IPS DF 6.9 (cell line): ENCODE measurements at regions not wholly inside any gene's neighbourhood (a gene's known extent, or its start where the extent isn't known, plus 50 kb on each side); places are given as distances from the start of the nearest gene placed in this dataset.
"Not testable (repeated sequence)": the region's sequence is repeated elsewhere in the genome, so short reads cannot be mapped to it uniquely, and the experiment has no call there.

Experiments used
- DNase-seq: peaks from one replicate; pipeline ENCODE4 v3.0.0-alpha.2; 2013; ENCODE audit warnings: low read depth, low spot score
- H3K27ac ChIP-seq: one replicate; pipeline ENCODE4 v1.5.1; 2013; ENCODE audit warnings: low read length, control low read depth
- H3K27me3 ChIP-seq: 2 replicates; pipeline ENCODE4 v1.6.1; 2013; ENCODE audit warnings: mild to moderate bottlenecking, low read length; ENCODE audit not compliant: control insufficient read depth, insufficient read depth
- H3K36me3 ChIP-seq: 2 replicates; pipeline ENCODE4 v1.6.1; 2013; ENCODE audit warnings: low read length; ENCODE audit not compliant: control insufficient read depth, insufficient read depth
- H3K4me1 ChIP-seq: 2 replicates; pipeline ENCODE4 v1.6.1; 2013; ENCODE audit warnings: low read length; ENCODE audit not compliant: control insufficient read depth, insufficient read depth
- H3K4me3 ChIP-seq: 2 replicates; pipeline ENCODE4 v1.5.1; 2013; ENCODE audit warnings: mild to moderate bottlenecking, low read length
- H3K9me3 ChIP-seq: 2 replicates; pipeline ENCODE4 v1.6.1; 2013; ENCODE audit warnings: low read length, inconsistent platforms; ENCODE audit not compliant: control insufficient read depth, insufficient read depth
- WGBS: extraction: QIAGEN DNeasy Blood & Tissue Kit; methylation state at CpG from one replicate; pipeline ENCODE4 v1.1.7; 2013; ENCODE audit warnings: mixed read lengths, missing lambda C conversion rate; ENCODE audit not compliant: insufficient read length, insufficient coverage; 5-methylcytosine and 5-hydroxymethylcytosine counted together

DNA sequence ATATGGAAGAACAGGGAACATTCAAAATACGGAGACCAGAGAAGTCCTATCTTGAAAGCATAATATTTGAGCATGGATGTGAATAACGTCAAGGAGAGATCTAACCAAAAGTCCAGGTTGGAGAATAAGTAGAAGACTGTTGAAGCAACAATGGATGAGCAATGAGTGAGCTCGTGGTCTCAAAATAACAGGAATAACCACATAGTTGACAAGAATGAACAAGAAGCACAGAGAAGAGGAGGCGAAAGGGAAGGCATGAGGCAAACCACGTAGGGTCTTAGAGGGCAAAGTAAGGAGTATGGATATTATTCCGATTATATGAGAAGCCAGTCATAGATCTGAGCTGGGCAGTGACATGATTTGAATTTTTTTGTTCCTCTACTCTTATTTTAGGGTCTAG is 710.2 kb downstream of the BRINP1 start:
- Histone ChIP-seq H3K27me3 (no peaks in the 10 kb centered on the region), H3K27ac (no peak overlapping the region), H3K9me3 (no peaks in the 10 kb centered on the region), H3K4me1 (no peaks in the 10 kb centered on the region), H3K36me3 (no peaks in the 10 kb centered on the region), H3K4me3 (no peak overlapping the region)
- no peak for DNase-seq
- no CpG with 5 or more reads among the region's 6 CpGs for WGBS

DNA sequence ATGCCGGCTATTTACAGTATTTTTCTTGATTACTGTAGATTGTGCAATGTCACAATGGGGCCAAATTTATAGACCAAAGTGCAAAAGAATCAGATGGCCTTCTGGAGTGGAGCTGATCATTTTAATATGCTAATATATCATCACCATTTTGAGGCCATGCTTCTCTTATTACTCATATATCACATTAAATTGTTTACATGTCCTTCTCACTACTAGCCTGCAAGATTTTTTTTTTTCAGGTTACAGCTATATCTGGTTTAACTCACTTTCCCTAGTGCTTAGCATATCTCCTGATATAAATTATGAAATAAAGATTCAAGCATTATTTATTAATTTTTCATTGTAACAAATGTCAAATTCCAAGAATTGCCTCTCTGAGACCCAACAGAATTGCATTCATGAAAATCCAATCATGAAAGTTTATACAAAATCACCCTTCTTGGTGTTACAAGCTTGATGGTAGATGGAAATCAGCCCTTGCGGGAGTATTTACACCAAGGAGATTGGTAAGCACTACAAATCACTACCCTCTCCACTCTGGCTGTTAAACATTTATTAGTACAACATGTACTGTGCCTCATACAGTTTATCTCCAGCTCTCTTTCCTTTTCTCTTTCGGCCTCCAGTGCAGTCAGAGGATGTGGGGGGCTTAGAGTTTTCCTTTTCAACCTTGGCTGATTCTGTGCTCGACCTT is 703.9 kb downstream of the BRINP1 start:
- no peaks in the 10 kb centered on the region for H3K27me3 ChIP-seq
- no peak overlapping the region for H3K27ac ChIP-seq
- H3K36me3 ChIP-seq, result no peaks in the 10 kb centered on the region
- no CpG with 5 or more reads among the region's 4 CpGs for WGBS
- no peak overlapping the region for H3K4me3 ChIP-seq
- no peak for DNase-seq
- H3K4me1 ChIP-seq, result 0 out of 2 replicates have a peak, but pooled peaks cover 2% of the 10 kb centered on the region
- H3K9me3 ChIP-seq, result no peaks in the 10 kb centered on the region

DNA sequence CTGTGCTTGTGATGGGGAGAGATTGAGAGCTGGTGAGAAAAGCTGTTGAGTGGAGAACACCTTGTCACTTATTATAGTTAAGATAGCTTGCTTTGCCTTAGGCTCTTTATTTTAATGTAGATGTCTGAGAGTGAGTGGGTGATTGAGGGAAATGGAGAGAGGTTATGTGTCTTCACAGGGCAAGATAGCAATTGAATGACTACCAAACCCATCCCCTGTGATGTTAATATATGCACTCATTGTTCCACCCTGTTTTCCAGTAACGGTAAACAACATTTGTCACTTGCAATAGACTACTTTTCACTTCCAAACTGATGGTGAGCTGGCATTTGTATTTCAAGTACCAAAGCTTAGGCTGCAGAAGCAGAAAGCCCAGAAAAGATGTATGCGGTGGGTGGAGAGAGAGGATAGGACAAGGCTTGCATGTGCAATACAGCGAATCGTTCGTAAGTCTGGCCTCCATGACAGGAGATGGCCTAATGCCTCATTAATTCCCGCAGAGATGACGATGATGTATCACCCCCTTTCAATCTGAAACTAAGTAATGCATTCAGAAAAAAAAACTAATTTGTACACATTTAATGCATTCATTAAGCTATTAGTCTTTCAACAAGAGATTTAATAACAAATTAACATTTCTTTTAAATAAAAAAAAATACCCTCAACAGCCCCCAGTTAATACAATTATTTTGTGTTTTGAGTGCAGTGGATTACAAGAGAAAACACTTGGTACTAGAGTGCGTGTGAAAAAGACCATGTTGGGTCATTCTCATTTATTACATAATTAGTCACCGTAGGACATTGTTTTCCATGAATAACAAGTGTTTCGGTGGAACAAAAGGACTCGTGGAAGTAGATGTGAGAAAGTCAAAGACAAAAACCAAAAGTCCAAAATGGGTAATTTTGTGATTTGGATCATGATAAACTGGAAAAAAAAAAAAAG is 699.0 kb downstream of the BRINP1 start:
- Histone ChIP-seq H3K36me3 (no peaks in the 10 kb centered on the region), H3K27me3 (no peaks in the 10 kb centered on the region), H3K4me1 (0 out of 2 replicates have a peak, but pooled peaks cover 2% of the 10 kb centered on the region), H3K4me3 (no peak overlapping the region), H3K27ac (no peak overlapping the region), H3K9me3 (no peaks in the 10 kb centered on the region)
- WGBS, result no CpG with 5 or more reads among the region's 11 CpGs
- no peak for DNase-seq

DNA sequence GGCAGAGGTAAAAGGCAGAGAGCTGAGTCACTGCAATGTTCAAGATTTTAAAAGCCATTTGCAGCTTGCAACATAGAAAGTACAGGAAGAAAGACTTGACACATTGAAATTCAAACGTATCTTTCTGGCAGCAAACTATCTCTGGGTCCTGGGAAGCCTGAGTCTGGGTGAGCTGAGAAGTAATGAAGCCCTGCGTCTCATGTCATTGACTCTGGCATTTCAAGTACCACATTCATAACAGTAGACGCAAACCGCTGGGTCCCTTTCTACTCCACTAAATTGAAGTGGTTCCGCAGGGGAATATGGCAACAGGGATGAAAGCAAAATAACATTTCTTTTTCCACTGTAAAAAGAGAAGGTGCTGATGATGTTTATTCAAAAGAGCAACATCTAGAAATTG is 694.3 kb downstream of the BRINP1 start:
- Histone ChIP-seq H3K4me1 (0 out of 2 replicates have a peak, but pooled peaks cover 2% of the 10 kb centered on the region), H3K36me3 (no peaks in the 10 kb centered on the region), H3K9me3 (no peaks in the 10 kb centered on the region), H3K4me3 (no peak overlapping the region), H3K27me3 (no peaks in the 10 kb centered on the region), H3K27ac (no peak overlapping the region)
- DNase-seq, result no peak
- WGBS, result no CpG with 5 or more reads among the region's 5 CpGs

DNA sequence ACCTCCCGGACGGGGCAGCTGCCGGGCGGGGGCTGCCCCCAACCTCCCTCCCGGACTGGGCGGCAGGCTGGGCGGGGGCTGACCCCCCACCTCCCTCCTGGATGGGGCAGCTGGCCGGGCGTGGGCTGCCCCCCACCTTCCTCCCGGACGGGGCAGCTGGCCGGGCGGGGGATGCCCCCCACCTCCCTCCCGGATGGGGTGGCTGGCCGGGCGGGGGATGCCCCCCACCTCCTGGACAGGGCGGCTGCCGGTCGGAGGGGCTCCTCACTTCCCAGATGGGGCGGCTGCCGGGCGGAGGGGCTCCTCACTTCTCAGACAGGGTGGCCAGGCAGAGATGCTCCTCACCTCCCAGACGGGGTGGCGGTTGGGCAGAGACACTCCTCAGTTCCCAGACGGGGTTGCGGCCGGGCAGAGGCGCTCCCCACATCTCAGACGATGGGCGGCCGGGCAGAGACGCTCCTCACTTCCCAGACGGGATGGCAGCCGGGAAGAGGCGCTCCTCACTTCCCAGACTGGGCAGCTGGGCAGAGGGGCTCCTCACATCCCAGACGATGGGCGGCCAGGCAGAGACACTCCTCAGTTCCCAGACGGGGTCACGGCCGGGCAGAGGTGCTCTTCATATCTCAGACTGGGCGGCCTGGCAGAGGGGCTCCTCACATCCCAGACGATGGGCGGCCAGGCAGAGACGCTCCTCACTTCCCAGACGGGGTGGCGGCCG is 691.1 kb downstream of the BRINP1 start:
- H3K4me3 ChIP-seq, DNase-seq, H3K27me3 ChIP-seq, H3K4me1 ChIP-seq, H3K27ac ChIP-seq, H3K9me3 ChIP-seq, H3K36me3 ChIP-seq: not testable (repeated sequence)
- no CpG with 5 or more reads among the region's 47 CpGs for WGBS

DNA sequence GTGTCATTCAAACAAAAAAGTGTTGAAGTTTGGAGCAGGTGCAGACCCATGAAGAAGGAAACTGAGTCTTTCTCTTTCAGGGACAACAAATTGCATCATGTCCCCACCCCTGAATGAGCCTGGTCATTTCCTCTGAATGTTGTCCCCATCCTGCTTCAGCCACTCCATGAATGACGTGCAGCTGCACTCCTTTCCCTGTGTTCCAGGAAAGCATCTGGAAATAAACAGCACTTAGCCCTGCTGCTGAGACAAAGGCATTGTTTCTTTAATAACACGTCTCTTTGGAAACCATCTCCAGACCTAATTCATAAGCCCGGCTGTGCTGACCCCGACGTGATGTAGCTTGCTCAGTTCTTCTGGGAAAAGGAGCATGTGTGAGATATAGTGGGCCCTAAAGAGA is 682.3 kb downstream of the BRINP1 start:
- Histone ChIP-seq H3K4me1 (no peaks in the 10 kb centered on the region), H3K27me3 (no peaks in the 10 kb centered on the region), H3K27ac (no peak overlapping the region), H3K36me3 (no peaks in the 10 kb centered on the region), H3K4me3 (no peak overlapping the region), H3K9me3 (no peaks in the 10 kb centered on the region)
- no peak for DNase-seq
- no CpG with 5 or more reads among the region's 5 CpGs for WGBS

DNA sequence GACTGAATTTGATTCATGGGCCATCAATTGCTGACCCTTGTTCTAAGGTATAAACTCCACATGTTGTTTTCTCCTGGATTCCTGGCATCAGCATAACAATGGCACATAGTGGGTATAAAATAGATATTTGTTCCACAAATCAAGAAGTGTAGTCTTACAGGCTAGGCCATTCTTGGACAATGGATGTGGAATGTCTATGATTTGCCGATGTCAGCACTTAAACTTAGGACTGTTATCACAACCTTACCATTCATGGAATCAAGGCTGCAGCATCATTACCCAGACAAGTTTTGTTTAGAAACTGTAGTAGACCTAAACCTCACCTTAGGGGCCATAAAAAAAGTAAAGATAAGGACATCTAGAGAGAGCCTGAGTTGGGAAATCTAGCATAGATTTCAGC is 680.0 kb downstream of the BRINP1 start:
- DNase-seq, result no peak
- no peaks in the 10 kb centered on the region for H3K4me1 ChIP-seq

DNA sequence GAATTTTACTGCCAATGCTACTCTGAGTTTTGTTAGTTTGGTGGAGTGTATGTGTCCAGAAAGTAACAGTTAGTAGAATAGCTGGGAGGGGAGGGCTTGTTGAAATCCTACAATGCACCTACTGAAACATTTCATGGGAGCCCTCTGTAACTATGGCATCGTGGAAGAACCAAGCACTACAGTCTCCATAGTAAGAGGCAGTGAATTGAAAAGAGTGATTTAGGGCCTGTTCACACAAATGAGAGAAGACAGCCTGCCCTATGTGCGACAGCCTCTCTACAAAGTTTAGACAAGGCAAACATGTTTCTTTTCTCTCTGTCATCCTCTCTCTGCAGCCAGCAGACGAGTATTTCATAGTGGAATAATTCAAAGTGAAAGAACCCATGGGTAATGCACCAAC is 676.6 kb downstream of the BRINP1 start:
- no peak for DNase-seq
- Histone ChIP-seq H3K27me3 (no peaks in the 10 kb centered on the region), H3K9me3 (no peaks in the 10 kb centered on the region), H3K27ac (no peak overlapping the region), H3K4me3 (no peak overlapping the region), H3K4me1 (no peaks in the 10 kb centered on the region), H3K36me3 (no peaks in the 10 kb centered on the region)
- no CpG with 5 or more reads among the region's 3 CpGs for whole genome bisulfite sequencing

More for the DNA sequence above, 680.0 kb downstream of the BRINP1 start:
- WGBS, result no CpG with 5 or more reads among the region's 1 CpG
- Histone ChIP-seq H3K27ac (no peak overlapping the region), H3K27me3 (no peaks in the 10 kb centered on the region), H3K9me3 (no peaks in the 10 kb centered on the region), H3K4me3 (no peak overlapping the region), H3K36me3 (no peaks in the 10 kb centered on the region)

DNA sequence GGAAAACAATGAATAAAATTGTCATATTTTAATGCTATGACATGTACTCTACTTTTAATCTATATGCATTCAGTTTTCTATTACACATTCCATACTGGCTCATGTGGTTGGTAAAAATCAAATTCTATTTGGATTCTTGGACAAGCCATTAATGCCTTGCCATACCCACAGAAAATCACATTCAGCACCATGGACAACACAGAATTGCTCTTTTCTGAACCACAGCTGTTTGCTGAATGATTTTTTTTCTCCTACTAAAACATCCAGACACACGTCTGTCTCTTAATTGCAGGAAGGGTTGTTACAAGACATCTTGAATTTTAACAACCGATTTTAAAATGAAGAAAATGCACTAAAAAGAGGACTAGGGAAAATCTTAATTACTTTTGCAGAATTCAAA is 675.6 kb downstream of the BRINP1 start:
- Histone ChIP-seq H3K9me3 (no peaks in the 10 kb centered on the region), H3K27me3 (no peaks in the 10 kb centered on the region), H3K4me1 (no peaks in the 10 kb centered on the region), H3K27ac (no peak overlapping the region), H3K36me3 (no peaks in the 10 kb centered on the region), H3K4me3 (no peak overlapping the region)
- no peak for DNase-seq
- no CpG with 5 or more reads among the region's 2 CpGs for WGBS

DNA sequence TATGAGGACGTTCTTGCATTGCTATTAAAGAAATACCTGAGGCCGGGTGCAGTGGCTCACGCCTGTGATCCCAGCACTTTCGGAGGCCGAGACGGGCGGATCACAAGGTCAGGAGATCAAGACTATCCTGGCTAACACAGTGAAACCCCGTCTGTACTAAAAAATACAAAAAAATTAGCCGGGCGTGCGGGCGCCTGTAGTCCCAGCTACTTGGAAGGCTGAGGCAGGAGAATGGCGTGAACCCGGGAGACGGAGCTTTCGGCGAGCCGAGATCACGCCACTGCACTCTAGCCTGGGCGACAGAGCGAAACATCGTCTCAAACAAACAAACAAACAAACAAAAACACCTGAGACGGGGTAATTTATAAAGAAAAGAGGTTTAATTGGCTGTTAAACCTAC is 674.0 kb downstream of the BRINP1 start:
- not testable (repeated sequence) for H3K27me3 ChIP-seq, H3K4me3 ChIP-seq, DNase-seq, H3K36me3 ChIP-seq, H3K9me3 ChIP-seq, H3K4me1 ChIP-seq, H3K27ac ChIP-seq
- no CpG with 5 or more reads among the region's 23 CpGs for WGBS
